ENCODE measurements at regions not wholly inside any gene's neighbourhood (a gene's known extent, or its start where the extent isn't known, plus 50 kb on each side); places are given as distances from the start of the nearest gene placed in this dataset.

DNA sequence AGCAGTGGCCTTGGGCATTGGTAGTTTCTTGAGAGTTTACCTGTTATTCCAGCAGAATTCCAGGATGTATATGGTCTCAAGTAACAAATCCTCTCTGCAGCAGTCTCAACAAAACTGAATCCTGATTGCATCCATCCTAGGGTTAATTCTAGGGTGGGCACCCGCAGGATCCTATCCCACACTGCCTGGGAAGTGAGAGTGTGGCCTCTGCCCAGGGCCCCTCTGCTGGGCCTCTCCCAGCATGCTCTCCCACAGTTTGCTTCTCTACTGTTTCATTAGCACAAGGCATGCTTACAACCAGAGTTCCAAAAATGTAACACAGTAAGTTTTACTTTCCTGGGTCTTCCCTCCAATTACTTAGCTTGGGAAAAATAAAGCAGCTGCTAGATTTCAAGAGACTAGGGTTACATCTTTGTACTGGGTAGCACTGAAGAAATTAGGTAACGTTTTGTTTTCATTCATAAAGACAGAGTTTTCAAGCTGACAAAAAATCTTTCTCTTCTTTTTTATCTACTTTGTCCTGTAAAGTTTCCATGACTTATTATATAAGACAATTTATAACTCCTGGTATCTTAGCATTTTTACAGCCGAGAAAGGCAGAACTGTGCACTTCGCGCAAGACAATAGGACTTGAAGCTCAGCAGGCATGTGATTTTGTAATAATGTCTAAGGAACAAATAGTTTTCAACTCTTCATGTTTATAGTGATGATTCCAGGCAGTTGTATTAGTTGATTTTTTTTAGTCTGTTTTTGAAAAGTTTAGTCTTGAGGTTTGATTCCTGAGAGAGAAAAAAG, 131.2 kb upstream of the PCDH18 start:
- no peak for DNase-seq

DNA sequence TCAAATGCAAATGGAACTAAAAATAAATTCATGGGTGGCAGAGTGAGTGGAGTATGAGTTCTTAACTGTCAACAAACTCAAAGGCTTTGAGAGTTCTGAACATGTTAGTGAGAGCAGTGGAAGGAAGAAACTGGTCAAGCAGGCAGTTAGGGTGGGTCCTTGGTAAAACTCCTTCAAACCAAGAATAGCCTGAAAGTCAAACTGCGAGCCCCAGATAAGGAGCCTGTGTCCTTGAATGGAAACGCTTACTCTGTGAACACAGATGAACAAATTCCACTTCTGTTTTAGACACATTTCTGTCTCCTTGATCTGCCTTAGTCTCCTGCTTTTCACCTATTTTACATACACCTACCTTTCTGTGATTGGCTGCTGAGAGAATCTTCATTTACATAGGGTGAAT, 129.4 kb upstream of the PCDH18 start:
- DNase-seq = no peak

DNA sequence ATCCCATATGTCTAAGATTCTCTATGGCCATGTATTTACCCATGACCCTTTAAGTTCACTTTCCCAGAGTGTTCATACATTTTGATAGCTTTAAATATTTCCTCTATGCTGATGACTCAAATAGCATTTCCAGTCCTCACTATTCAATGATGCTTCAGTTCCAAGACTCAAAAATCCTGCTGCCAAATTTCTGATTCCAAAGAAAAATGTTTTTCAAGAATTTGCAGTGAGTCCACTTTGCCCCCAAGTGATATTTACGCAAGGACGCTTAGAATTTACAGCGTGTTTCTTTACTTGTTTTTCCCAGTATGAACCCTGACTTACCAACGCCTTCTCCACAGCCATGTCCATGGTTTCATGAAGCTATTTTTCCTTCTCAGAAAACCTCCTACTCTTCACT, 127.9 kb upstream of the PCDH18 start:
- no peak for DNase-seq

DNA sequence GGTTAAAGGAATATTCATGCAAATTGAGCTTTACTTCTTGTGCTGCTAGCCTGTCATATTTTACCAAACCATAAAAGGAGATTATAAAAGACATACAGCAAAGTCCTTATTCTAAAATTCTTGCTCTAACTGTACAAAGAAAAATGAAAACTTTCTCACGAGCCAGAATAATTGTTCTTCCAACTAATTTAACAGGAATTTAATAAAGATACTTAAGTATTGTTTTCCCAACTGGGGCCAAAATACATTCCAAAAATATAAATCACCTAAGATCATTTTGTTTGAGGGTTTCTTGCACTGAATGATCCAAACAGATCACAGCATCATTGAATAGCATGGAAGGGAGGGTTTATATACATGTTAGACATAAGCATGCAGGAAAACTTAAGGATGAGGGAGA, 127.1 kb upstream of the PCDH18 start:
- no peak for DNase-seq

GRCh38 chr4:137656661-137657060, 124.4 kb upstream of the PCDH18 start:
- no peak for DNase-seq

DNA sequence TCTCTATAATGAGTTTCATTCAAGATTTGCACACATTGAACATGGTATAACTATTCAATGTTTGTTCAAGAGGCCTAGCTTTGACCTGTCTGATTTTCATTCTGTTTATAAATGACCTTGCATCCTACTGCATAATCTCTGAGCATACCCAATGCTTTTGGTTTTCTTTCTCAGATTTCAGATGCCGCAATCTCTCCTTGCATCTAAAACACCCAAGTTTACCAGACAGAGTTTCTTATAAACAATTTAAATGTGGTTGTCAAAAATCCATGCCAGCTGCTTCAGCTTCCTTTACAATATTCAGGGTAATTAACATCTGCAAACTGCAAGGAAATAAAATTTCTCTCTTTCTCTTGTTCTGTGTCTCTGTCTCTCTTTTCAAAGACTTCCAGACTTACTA, 123.0 kb upstream of the PCDH18 start:
- DNase-seq = no peak

GRCh38 chr4:137651128-137651527, 118.8 kb upstream of the PCDH18 start:
- DNase-seq = no peak

DNA sequence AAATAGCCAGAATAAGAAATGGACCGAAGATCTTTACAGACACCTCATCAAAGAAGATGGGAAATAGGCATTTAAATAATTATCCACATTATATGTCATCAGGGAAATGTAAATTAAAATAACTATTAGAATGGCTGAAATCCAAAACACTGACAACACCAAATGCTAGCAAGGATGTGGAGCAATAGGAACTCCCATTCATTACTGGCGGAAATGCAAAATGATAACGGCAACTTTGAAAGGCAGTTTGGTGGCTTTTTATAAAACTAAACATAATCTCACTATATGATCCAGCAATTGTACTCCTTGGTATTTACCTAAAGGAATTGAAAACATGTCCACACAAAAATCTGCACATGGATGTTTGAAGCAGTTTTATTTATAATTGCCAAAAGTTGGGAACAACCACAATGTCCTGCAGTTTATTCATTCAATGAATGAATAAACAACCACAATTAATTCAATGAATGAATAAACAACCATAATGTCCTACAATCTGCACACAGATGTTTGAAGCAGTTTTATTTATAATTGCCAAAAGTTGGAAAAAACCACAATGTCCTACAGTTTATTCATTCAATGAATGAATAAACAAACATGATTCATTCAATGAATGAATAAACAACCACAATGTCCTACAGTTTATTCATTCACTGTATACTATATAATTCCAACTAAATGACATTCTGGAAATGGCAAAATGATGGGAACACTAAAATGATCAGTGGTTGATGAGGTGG, 117.6 kb upstream of the PCDH18 start:
- DNase-seq = no peak

GRCh38 chr4:137648531-137648930, 116.2 kb upstream of the PCDH18 start:
- DNase-seq = no peak

GRCh38 chr4:137647375-137647774, 115.1 kb upstream of the PCDH18 start:
- no peak for DNase-seq

GRCh38 chr4:137644201-137644600, 111.9 kb upstream of the PCDH18 start:
- DNase-seq = no peak

DNA sequence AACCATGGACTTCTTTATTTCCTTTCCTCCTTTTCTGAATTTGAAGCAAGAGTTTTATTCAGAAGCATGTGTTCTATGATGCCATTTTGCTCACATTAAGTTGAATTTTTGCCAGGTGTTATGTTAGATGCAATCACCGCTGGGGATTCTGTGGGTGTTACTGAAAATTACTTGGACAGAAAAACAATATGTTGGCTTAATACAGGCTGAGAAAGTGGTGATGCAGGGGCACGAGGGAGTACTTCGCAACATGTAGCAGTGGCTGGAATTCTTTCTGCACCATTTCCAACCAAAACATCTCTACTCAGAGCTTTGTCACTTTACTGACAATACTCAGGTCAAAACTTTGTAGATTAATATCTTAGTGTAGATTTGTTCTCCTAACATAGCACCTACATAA, 109.2 kb upstream of the PCDH18 start:
- DNase-seq = no peak

DNA sequence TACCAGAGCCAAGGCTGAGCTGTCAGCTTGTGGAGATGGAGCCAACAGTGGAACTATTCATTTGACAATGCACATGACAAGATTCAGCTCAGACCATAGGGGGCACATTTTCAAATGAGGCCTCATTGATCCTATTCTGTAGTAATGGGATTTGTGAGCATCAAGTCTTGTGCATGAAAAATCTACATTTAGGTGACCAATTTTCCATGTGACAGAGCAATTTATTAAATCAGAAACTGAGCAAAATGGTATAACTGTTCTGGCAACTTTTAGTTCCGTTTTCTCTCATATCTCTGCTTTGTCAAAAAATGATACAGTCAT, 108.5 kb upstream of the PCDH18 start:
- DNase-seq = no peak

DNA sequence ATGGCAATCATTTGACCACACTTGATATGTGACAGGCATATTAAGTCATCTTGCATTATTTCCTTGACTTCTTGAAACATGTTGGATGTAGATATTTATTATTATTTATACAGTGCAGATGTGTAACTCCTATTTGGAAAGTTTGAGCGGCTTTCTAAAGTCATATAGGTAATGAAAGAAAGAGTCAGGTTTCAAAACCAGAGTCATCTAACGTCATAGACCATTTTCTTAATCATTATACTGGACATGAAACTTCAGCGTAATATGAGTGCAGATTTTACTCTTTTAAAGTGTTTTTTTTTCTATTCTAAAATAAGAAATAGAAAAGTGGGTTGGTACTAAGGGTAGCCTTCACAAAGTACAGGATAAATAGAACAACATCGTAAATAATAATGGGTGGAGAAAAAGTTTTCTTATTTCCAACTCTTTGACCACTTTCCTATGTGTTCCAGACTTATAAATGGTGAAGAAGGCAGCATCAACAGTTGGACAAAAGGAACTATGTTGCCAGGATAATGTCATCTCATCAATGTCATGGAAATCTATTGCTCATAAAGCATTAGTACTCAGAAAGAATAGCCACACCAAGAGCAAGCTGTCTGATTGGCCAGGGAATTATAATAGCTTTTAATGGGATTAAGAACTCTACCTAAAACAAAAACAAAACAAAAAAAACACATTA, 108.0 kb upstream of the PCDH18 start:
- no peak for DNase-seq

DNA sequence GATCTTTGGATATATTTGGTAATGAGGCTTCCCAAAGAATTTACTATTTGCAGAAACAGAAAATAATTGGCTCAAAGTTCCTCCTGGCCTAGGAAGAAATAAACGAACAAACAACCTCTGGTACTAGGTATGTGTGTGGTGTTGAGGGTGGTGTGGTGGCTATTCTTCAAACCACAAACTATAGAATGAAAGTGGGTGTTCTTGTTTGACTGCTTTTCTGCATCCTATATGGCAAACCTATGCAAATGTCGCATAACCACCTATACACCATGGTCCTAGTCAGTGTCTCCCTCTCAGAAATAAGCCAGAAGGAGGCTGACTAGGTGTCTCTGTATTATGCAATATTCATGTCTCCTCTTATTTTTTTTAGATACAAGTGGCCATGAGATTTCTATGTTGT, 106.6 kb upstream of the PCDH18 start:
- DNase-seq = no peak

- DNase-seq = no peak
Observed at GRCh38 chr4:137635601-137636000, 103.3 kb upstream of the PCDH18 start.

DNA sequence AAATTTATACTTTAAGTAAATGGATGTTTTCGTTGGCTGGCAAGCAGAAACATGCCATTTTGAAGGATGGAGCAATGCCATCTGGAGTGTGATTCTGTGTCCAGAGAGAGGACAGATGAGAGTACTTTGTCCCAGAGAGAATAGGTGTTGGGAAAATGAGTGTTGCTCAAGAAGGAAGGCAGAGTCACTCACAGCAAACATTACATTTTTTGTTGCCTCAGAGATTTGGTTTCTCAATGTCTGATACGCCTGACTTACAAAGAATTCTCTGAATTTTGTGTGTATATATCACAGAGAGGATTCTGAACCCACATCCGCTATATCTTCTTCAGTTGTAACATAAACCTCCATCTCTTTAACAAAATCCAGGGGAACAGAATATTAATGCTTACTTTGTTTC, 102.8 kb upstream of the PCDH18 start:
- no peak for DNase-seq

DNA sequence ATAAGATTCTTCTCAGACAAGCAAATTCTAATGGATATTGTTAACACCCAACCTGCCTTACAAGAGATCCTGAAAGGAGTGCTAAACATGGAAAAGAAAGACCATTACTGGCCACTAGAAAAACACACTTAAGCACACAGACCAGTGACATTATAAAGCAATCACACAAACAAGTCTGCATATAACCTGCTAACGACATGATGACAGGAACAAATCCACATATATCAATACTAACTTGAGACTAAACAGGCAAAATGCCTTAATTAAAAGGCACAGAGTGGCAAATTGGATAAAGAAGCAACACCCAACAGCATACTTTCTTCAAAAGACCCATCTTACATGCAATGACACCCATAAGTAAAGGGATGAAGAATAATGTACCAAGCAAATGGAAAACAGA, 100.5 kb upstream of the PCDH18 start:
- no peak for DNase-seq

DNA sequence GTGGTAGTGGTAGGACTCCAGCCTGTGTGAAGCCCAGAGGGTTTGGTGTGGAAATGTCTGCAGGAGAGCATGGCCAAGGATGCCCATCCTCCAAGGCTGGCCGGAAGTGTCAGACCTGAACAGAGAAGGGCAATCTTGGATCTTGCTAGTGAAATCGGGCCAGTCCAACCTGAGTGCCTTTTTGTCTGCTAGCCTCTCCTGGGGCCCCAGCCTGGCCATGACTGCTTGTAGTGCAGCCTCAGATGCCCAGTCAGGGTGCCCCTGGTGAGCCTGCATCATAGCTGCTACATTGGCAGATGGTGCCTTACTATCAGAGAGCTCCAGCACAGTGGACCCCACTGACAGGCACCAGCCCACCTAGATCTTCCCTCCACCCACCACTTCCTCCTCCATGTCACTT, 99.3 kb upstream of the PCDH18 start:
- DNase-seq = no peak

DNA sequence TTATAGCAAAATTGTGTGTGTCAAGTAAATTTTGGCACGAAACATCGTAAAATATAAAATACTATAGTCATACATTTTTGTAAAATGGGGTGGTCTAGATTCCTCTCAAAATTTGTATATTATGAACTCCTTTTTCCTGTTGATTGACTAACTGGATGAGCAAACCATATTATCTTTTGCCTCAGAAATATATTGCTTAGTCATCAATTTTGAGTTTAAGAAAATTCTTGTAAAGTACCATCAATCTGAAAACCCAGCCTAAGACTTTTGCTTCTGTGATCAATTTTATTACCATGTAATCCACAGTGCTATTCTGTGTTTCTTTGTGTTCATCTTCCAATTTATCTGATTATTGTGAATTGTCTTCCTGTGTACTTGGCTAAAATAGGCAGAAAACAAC, 98.0 kb upstream of the PCDH18 start:
- DNase-seq = no peak

DNA sequence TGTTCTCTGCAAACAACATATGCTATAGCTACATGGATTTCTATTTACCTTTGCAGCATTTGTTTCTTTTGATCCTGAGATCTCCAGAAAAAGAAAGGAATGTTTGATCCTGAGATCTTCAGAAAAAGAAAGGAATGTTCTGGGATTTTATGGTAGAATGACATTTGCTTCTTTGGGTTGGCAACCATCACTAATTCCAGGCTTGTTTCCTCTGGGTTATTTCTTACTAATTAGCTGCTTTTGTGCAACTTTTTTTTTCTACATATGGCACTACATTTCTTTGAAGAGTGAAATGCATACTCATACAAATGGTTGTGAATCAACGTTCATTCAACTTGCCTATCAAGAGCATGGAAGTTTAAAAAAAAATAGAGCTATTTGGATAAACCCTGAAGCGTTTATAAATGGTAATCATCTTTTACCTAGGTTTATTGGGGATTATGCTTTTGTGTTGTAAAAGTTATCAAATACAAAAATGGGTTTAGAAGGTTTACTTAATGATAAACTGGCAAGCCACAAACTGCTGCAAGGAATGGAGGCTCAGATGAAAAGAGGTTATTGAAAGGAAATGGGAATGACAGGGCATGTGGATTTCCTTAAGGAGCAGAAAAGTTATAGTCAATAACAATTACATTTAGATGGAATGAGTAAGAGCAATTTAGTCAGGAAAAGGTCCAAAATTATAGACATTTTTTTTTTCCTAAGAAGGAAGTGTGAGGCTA, 95.6 kb upstream of the PCDH18 start:
- DNase-seq = no peak

DNA sequence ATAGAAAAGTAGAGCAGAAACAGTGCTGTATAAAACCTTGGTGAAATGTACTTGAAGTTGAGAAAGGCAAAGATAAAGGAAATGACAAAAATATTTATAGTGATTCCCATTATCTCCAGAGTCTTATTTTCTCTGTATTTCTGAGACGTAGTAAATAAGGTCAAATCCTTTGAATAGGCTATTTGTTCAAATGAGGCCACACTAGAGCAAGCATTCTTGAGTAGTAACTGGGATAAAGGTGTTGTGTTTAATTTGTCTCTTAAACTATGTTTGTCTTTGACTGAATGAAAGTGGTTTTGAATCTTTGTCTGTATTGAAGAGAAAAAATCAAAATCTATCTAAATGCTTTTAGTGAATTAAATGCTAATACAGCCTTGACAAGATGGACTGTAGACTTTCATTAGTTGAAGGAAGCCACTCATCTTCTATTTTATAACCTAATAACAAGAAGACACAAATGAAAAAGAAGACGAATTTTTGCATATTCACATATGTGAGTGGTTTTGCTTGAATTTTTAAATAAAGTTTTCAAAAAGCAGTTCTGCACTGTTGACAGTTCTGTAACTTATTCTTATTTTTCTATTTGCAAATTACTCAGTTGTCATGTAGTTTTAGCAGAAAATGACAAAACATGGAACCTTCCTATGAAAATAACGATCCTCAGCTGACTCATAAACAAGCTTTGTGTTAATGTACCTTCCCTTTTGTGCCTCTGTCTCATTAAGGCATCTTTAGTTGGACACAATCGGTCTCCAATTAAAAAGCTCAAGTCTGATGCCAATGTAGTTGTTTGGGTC, 94.8 kb upstream of the PCDH18 start:
- DNase-seq = no peak

DNA sequence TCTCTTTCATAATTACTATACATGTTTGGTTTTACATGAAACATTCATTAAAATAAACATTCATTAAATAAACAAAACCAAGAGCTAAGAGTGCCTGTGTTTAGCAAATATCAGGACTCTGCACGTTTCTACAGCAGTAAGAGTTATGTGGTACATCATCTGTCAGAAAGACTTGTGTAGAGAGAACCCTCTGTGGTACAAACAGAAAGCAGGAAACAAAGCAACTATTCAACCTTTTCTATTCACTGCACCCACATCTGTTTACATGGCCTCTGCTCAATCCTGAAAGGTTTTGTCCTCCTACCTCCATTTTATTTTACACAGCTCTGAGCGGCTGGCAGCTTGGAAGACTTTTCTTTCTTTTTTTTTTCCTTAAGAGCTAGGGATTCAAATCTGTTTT, 90.7 kb upstream of the PCDH18 start:
- DNase-seq = no peak

Measured in CD4-positive, alpha-beta T cell treated with Interleukin-17A for 4 hours (primary cell).